ENCODE measurements at regions not wholly inside any gene's neighbourhood (a gene's known extent, or its start where the extent isn't known, plus 50 kb on each side); places are given as distances from the start of the nearest gene placed in this dataset.

DNA sequence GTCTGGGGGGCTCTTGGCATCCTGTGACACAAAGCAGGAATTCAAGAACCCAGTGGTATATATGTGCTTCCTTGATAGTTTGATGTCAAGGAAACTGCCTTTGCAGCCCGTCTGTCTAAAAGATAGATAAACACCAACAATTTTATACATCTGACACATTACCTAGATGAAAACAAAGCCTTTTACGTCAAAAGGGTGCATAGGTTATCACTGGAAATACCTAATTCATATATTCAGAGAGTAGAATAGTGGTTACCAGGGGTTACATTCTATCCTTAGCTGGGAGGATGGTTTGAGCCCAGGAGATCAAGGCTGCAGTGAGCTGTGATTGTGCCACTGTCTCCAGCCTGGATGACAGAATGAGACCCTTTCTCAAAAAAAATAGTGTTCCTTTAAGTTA lies 356.9 kb upstream of the RASGRP1 start:
- H3F3A ChIP-seq (ENCODE audit: insufficient read depth, low read length, poor library complexity, severe bottlenecking): no peaks in the 10 kb centered on the region
- H3K4me3 ChIP-seq (ENCODE audit: low read length): no peak overlapping the region
- H3K27me3 ChIP-seq (ENCODE audit: insufficient read depth, low read depth, low read length): no peaks in the 10 kb centered on the region
- no peak for TF ChIP-seq EP300 (conservative IDR thresholded peaks at IDR 0.05; ENCODE audit: poor library complexity, severe bottlenecking)
- TF ChIP-seq TAF1 (IDR thresholded peaks at IDR 0.05; ENCODE audit: low read depth): no peak
- TF ChIP-seq MXI1 (conservative IDR thresholded peaks at IDR 0.05; ENCODE audit: poor library complexity, severe bottlenecking): no peak
- TF ChIP-seq RAD21 (conservative IDR thresholded peaks at IDR 0.05): no peak
- TF ChIP-seq SMC3 (conservative IDR thresholded peaks at IDR 0.05; ENCODE audit: poor library complexity): no peak
- no peak for TF ChIP-seq POLR2AphosphoS5 (IDR thresholded peaks at IDR 0.05)
- TF ChIP-seq EZH2 (IDR thresholded peaks at IDR 0.05; ENCODE audit: borderline replicate concordance, insufficient read depth, low read length, poor library complexity, severe bottlenecking): no peak
- no peak overlapping the region for H3K27ac ChIP-seq (ENCODE audit: low read length)
- no peaks in the 10 kb centered on the region for H4K20me1 ChIP-seq (ENCODE audit: insufficient read depth)
- no peak overlapping the region for H3K9ac ChIP-seq (ENCODE audit: low read length)
- no peaks in the 10 kb centered on the region for H3K9me2 ChIP-seq (ENCODE audit: insufficient read depth, low read length)
- no peak overlapping the region for H3K4me2 ChIP-seq (ENCODE audit: low read length)
- H2AFZ ChIP-seq (ENCODE audit: low read depth, low read length): no peak overlapping the region
- no peaks in the 10 kb centered on the region for H3K79me2 ChIP-seq (replicated peaks; ENCODE audit: insufficient read depth, low read length)
- H3K9me3 ChIP-seq (ENCODE audit: low read length): no peaks in the 10 kb centered on the region
- H3K36me3 ChIP-seq (ENCODE audit: insufficient read depth, low read length): no peaks in the 10 kb centered on the region

DNA sequence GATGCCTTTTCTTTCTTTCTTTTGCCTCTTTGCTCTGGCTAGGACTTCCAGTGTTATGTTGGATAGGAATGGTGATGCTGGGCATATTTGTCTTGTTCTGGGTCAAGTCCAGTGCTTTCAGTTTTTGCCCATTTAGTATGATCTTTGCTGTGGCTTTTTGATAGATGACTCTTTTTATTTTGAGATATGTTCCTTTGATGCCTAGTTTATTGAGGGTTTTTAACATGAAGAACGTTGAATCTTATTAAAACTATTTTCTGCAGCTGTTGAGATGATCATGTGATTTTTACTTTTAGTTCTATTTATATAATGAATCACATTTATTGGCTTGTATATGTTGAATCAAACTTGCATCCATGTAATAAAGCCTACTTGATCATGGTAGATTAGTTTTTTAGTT lies 363.8 kb upstream of the RASGRP1 start:
- H3K79me2 ChIP-seq (replicated peaks; ENCODE audit: insufficient read depth, low read length): no peaks in the 10 kb centered on the region
- H3K36me3 ChIP-seq (ENCODE audit: insufficient read depth, low read length): no peaks in the 10 kb centered on the region
- no peak overlapping the region for H3K27ac ChIP-seq (ENCODE audit: low read length)
- H3K9ac ChIP-seq (ENCODE audit: low read length): no peak overlapping the region
- H3K9me2 ChIP-seq (ENCODE audit: insufficient read depth, low read length): no peaks in the 10 kb centered on the region
- H3K4me2 ChIP-seq (ENCODE audit: low read length): no peak overlapping the region
- no peaks in the 10 kb centered on the region for H3K9me3 ChIP-seq (ENCODE audit: low read length)
- H3F3A ChIP-seq (ENCODE audit: insufficient read depth, low read length, poor library complexity, severe bottlenecking): no peaks in the 10 kb centered on the region
- H4K20me1 ChIP-seq (ENCODE audit: insufficient read depth): no peaks in the 10 kb centered on the region
- TF ChIP-seq TAF1 (IDR thresholded peaks at IDR 0.05; ENCODE audit: low read depth) (no peak), MXI1 (conservative IDR thresholded peaks at IDR 0.05; ENCODE audit: poor library complexity, severe bottlenecking) (no peak), SMC3 (conservative IDR thresholded peaks at IDR 0.05; ENCODE audit: poor library complexity) (no peak), RAD21 (conservative IDR thresholded peaks at IDR 0.05) (no peak), EZH2 (IDR thresholded peaks at IDR 0.05; ENCODE audit: borderline replicate concordance, insufficient read depth, low read length, poor library complexity, severe bottlenecking) (no peak)
- TF ChIP-seq, protein P1, sequence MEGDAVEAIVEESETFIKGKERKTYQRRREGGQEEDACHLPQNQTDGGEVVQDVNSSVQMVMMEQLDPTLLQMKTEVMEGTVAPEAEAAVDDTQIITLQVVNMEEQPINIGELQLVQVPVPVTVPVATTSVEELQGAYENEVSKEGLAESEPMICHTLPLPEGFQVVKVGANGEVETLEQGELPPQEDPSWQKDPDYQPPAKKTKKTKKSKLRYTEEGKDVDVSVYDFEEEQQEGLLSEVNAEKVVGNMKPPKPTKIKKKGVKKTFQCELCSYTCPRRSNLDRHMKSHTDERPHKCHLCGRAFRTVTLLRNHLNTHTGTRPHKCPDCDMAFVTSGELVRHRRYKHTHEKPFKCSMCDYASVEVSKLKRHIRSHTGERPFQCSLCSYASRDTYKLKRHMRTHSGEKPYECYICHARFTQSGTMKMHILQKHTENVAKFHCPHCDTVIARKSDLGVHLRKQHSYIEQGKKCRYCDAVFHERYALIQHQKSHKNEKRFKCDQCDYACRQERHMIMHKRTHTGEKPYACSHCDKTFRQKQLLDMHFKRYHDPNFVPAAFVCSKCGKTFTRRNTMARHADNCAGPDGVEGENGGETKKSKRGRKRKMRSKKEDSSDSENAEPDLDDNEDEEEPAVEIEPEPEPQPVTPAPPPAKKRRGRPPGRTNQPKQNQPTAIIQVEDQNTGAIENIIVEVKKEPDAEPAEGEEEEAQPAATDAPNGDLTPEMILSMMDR (IDR thresholded peaks at IDR 0.05; ENCODE audit: poor library complexity, severe bottlenecking): no peak
- TF ChIP-seq, protein P2, sequence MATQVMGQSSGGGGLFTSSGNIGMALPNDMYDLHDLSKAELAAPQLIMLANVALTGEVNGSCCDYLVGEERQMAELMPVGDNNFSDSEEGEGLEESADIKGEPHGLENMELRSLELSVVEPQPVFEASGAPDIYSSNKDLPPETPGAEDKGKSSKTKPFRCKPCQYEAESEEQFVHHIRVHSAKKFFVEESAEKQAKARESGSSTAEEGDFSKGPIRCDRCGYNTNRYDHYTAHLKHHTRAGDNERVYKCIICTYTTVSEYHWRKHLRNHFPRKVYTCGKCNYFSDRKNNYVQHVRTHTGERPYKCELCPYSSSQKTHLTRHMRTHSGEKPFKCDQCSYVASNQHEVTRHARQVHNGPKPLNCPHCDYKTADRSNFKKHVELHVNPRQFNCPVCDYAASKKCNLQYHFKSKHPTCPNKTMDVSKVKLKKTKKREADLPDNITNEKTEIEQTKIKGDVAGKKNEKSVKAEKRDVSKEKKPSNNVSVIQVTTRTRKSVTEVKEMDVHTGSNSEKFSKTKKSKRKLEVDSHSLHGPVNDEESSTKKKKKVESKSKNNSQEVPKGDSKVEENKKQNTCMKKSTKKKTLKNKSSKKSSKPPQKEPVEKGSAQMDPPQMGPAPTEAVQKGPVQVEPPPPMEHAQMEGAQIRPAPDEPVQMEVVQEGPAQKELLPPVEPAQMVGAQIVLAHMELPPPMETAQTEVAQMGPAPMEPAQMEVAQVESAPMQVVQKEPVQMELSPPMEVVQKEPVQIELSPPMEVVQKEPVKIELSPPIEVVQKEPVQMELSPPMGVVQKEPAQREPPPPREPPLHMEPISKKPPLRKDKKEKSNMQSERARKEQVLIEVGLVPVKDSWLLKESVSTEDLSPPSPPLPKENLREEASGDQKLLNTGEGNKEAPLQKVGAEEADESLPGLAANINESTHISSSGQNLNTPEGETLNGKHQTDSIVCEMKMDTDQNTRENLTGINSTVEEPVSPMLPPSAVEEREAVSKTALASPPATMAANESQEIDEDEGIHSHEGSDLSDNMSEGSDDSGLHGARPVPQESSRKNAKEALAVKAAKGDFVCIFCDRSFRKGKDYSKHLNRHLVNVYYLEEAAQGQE (IDR thresholded peaks at IDR 0.05; ENCODE audit: borderline replicate concordance): no peak
- no peak overlapping the region for H3K4me3 ChIP-seq (ENCODE audit: low read length)
- H3K27me3 ChIP-seq (ENCODE audit: insufficient read depth, low read depth, low read length): no peaks in the 10 kb centered on the region
- no peak overlapping the region for H2AFZ ChIP-seq (ENCODE audit: low read depth, low read length)
